GM12878 (cell line): ENCODE measurements at regions not wholly inside any gene's neighbourhood (a gene's known extent, or its start where the extent isn't known, plus 50 kb on each side); places are given as distances from the start of the nearest gene placed in this dataset.

Source experiments
- ATAC-seq: fragments of 200-7000 bp; cut with Tn5 transposase; 3 replicates; pipeline ENCODE4 v1.9.1; 2020; ENCODE audit warnings: mild to moderate bottlenecking, moderate library complexity
- BruUV-seq: library from RNA; stranded (reverse); fragments of 400-500 nt; replicated peaks from 2 replicates; lab custom pipeline; 2021; lab: Mats Ljungman, UMichigan
- CTCF ChIA-PET: fragments of 300-600 bp; sonication (Branson Sonifier 250); formaldehyde crosslinking; extraction: SDS; loops from one replicate; lab custom pipeline; 2021; ENCODE audit warnings: inconsistent platforms; lab: Yijun Ruan, JAX
- POLR2A ChIA-PET: fragments of 350-600 bp; formaldehyde crosslinking; extraction: SDS; loops from one replicate; lab custom pipeline; 2021; ENCODE audit warnings: inconsistent platforms; lab: Charles Lee
- RAD21 ChIA-PET: fragments of 300-600 bp; sonication (Branson Sonifier 250); formaldehyde crosslinking; loops from one replicate; lab custom pipeline; 2023; ENCODE audit warnings: antibody characterized with exemption; ENCODE audit not compliant: unreplicated experiment; lab: Charles Lee
- SMC1A ChIA-PET: fragments of 300-600 bp; sonication (Branson Sonifier 250); formaldehyde crosslinking; loops from one replicate; lab custom pipeline; 2023; ENCODE audit not compliant: unreplicated experiment, uncharacterized antibody; lab: Charles Lee
- DNase-seq: peaks from one replicate; pipeline ENCODE4 v3.0.0-alpha.2; 2011; ENCODE audit warnings: low read depth, low spot score
- FAIRE-seq: peaks from 3 replicates; lab custom pipeline; 2011; peaks lifted over from hg19 to GRCh38; lab: Jason Lieb, UNC
- H2AFZ ChIP-seq: 2 replicates; pipeline ENCODE4 v1.6.0; 2011; ENCODE audit warnings: low read depth, low read length, control low read depth; ENCODE audit not compliant: control insufficient read depth
- H3K27ac ChIP-seq: 2 replicates; pipeline ENCODE4 v1.5.1; 2011; ENCODE audit warnings: control low read depth; ENCODE audit not compliant: control insufficient read depth, insufficient read depth
- H3K27me3 ChIP-seq, 2 experiments: replicated peaks in 1 of 2; 2 replicates each; pipeline versions ENCODE4 v1.6.0 to v1.6.1; 2011; ENCODE audit warnings: low read length in 1 of 2; ENCODE audit not compliant: control insufficient read depth in 2 of 2, insufficient read depth in 2 of 2
- H3K36me3 ChIP-seq, 2 experiments: 2 replicates each; pipeline ENCODE4 v1.5.1; 2011; ENCODE audit warnings: low read length in 1 of 2; ENCODE audit not compliant: control insufficient read depth in 2 of 2, insufficient read depth in 2 of 2
- H3K4me1 ChIP-seq: 2 replicates; pipeline ENCODE4 v1.6.1; 2011; ENCODE audit warnings: mild to moderate bottlenecking, low read length, moderate library complexity, mixed read lengths; ENCODE audit not compliant: control insufficient read depth, insufficient read depth
- H3K4me2 ChIP-seq: 2 replicates; pipeline ENCODE4 v1.6.0; 2011; ENCODE audit warnings: control low read depth; ENCODE audit not compliant: control insufficient read depth, insufficient read depth
- H3K4me3 ChIP-seq: fragments of 200-600 bp; sonication (generic); 2 replicates; pipeline ENCODE4 v1.5.1; 2016
- H3K79me2 ChIP-seq: 2 replicates; pipeline ENCODE4 v1.6.0; 2011; ENCODE audit warnings: low read length; ENCODE audit not compliant: control insufficient read depth, insufficient read depth
- H3K9ac ChIP-seq: 2 replicates; pipeline ENCODE4 v1.8.0; 2011; ENCODE audit warnings: low read length, control low read depth, mixed read lengths; ENCODE audit not compliant: control insufficient read depth, insufficient read depth
- H3K9me3 ChIP-seq: replicated peaks from 3 replicates; pipeline ENCODE4 v1.5.1; 2011; ENCODE audit warnings: mild to moderate bottlenecking, low read length; ENCODE audit not compliant: control insufficient read depth, insufficient read depth
- H4K20me1 ChIP-seq: 2 replicates; pipeline ENCODE4 v1.6.0; 2011; ENCODE audit not compliant: control insufficient read depth, insufficient read depth
- ATF3 ChIP-seq: IDR thresholded peaks from 2 replicates; pipeline ENCODE4 v1.6.1; 2011; ENCODE audit warnings: low read depth, mild to moderate bottlenecking, low read length, moderate library complexity, borderline replicate concordance; ENCODE audit errors: extremely low read depth
- CREM ChIP-seq: IDR thresholded peaks from 2 replicates; pipeline ENCODE4 v1.6.1; 2014; ENCODE audit warnings: antibody characterized with exemption, low read depth
- DPF2 ChIP-seq: fragments of 450-650 bp; IDR thresholded peaks from 2 replicates; pipeline ENCODE4 v1.6.1; 2017; ENCODE audit warnings: mild to moderate bottlenecking
- IKZF1 ChIP-seq: fragments of 450-650 bp; conservative IDR thresholded peaks from 2 replicates; pipeline ENCODE4 v1.6.1; 2017; ENCODE audit warnings: antibody characterized with exemption, mild to moderate bottlenecking
- KDM1A ChIP-seq: fragments of 200-600 bp; sonication (generic); IDR thresholded peaks from 2 replicates; pipeline ENCODE4 v1.6.1; 2016; ENCODE audit warnings: borderline replicate concordance
- NR2C1 ChIP-seq: fragments of 450-650 bp; IDR thresholded peaks from 2 replicates; pipeline ENCODE4 v1.6.1; 2017; ENCODE audit warnings: antibody characterized with exemption, mild to moderate bottlenecking, moderate library complexity
- POLR2A ChIP-seq: IDR thresholded peaks from 2 replicates; pipeline ENCODE4 v1.6.1; 2011; ENCODE audit warnings: low read depth, mild to moderate bottlenecking, low read length
- SMC3 ChIP-seq: IDR thresholded peaks from 2 replicates; pipeline ENCODE4 v1.6.1; 2011; ENCODE audit warnings: low read length, improper control_type of control experiment, borderline replicate concordance
- SRF ChIP-seq, 2 experiments: IDR thresholded peaks; 2 replicates each; pipeline ENCODE4 v1.6.1; 2011; ENCODE audit warnings: low read depth in 2 of 2, low read length in 2 of 2, mild to moderate bottlenecking in 1 of 2, moderate library complexity in 1 of 2
- YY1 ChIP-seq: IDR thresholded peaks from 2 replicates; pipeline ENCODE4 v1.6.1; 2011; ENCODE audit warnings: low read depth, mild to moderate bottlenecking, low read length
- ZBTB40 ChIP-seq: fragments of 450-650 bp; IDR thresholded peaks from 2 replicates; pipeline ENCODE4 v1.6.1; 2016; ENCODE audit warnings: mild to moderate bottlenecking, moderate library complexity, borderline replicate concordance
- WGBS: methylation state at CpG from one replicate; pipeline ENCODE4 v1.1.6; 2016; ENCODE audit warnings: low lambda C conversion rate; ENCODE audit not compliant: insufficient replicate concordance, insufficient coverage; ENCODE audit errors: missing lambda C conversion rate; 5-methylcytosine and 5-hydroxymethylcytosine counted together
- in situ Hi-C: fragments of 300-500 bp; cut with MboI; formaldehyde crosslinking; loops from 9 replicates; pipeline ENCODE4 v1.14.3; 2018; ENCODE audit warnings: mixed read lengths
- intact Hi-C: fragments of 100-400 bp; cut with micrococcal nuclease; formaldehyde crosslinking; loops from one replicate; pipeline ENCODE4 v1.14.2; 2022; ENCODE audit not compliant: unreplicated experiment

- Histone ChIP-seq H3K27me3 (no peaks in the 10 kb centered on the region), H3K9me3 (no peaks in the 10 kb centered on the region), H3K4me2 (no peak overlapping the region), H3K79me2 (no peaks in the 10 kb centered on the region), H3K36me3 (no peaks in the 10 kb centered on the region), H3K9ac (no peak overlapping the region), H2AFZ (no peak overlapping the region), H4K20me1 (no peaks in the 10 kb centered on the region), H3K4me3 (no peak overlapping the region), H3K27ac (no peak overlapping the region), H3K4me1 (no peaks in the 10 kb centered on the region)
- no peak for DNase-seq
- SMC1A ChIA-PET = interaction anchor here (0.6 kb wide), 1 partner anchor 11 kb away, joined by 3 read pairs; no protein-coding TSS in a partner anchor
- no TSS peak for BruUV-seq
- intact Hi-C loops (no loop called here), in situ Hi-C loops (no loop called here)
- 57% methylated on average over 1 of the region's 1 CpG for WGBS
- no peak for TF ChIP-seq DPF2
- CTCF ChIA-PET = interaction anchor here (1.0 kb wide), 1 partner anchor 13 kb away, joined by 3 read pairs; no protein-coding TSS in a partner anchor
- ATAC-seq = no peak
- POLR2A ChIA-PET = no interaction called here
- no peak for FAIRE-seq
- RAD21 ChIA-PET = no interaction called here
These were observed 398.0 kb upstream of the MEIS1 start for GRCh38 chr2:66036948-66037347.

GRCh38 chr2:66034467-66034866 is 400.5 kb upstream of the MEIS1 start:
- Histone ChIP-seq H3K27me3 (no peaks in the 10 kb centered on the region), H3K9ac (no peak overlapping the region), H3K36me3 (no peaks in the 10 kb centered on the region), H2AFZ (no peak overlapping the region), H3K9me3 (no peaks in the 10 kb centered on the region), H3K4me3 (no peak overlapping the region), H3K27ac (no peak overlapping the region), H3K4me1 (no peaks in the 10 kb centered on the region), H3K4me2 (no peak overlapping the region), H3K79me2 (no peaks in the 10 kb centered on the region), H4K20me1 (no peaks in the 10 kb centered on the region)
- no peak for ATAC-seq
- intact Hi-C loops (no loop called here), in situ Hi-C loops (no loop called here)
- RAD21 ChIA-PET = interaction anchor here (1.1 kb wide), 1 partner anchor 13 kb away, joined by 4 read pairs; no protein-coding TSS in a partner anchor
- DNase-seq = no peak
- SMC1A ChIA-PET = no interaction called here
- FAIRE-seq = no peak
- no TSS peak for BruUV-seq
- POLR2A ChIA-PET = no interaction called here
- CTCF ChIA-PET = no interaction called here
- TF ChIP-seq IKZF1 (no peak), SRF (IDR thresholded peaks at IDR 0.05; ENCODE audit: low read depth in 2 of 2, low read length in 2 of 2) (no peak), KDM1A (no peak), ATF3 (no peak), POLR2A (no peak), YY1 (no peak), CREM (no peak), SMC3 (no peak), NR2C1 (no peak), ZBTB40 (no peak)
